ENCODE measurements at regions not wholly inside any gene's neighbourhood (a gene's known extent, or its start where the extent isn't known, plus 50 kb on each side); places are given as distances from the start of the nearest gene placed in this dataset.

DNA sequence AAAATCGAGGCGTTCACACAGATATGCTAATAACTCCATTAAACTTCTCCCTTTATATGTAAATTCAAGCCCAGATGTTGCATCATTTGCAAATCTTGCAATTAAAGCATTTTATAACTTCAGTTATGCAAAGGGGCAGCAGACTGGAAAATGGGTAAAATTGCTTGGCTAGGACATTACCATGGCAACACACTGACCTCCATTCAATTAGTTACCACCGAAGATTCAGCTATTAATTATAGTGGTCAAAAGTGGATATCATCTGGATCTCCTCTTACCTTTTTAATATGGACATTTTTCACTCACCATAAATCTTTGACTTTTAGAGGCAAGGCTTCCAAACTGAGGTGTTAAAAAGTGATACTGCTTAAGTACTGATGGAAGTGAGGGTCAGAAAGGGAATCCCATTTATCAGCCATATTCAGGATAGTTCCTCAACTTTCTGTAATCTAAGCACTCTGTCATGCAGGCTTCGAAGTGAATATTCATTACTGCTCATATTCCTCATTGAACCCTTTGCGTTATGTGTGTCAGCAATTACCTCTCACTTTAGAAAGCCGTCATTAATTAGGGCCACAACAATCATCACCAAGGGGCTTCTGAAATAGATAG, 386.2 kb upstream of the ROBO2 start:
- ChIA-PET POLR2A (no interaction called here), CTCF (no interaction called here)
- H3K9me3 ChIP-seq (ENCODE audit: control insufficient read depth, insufficient read depth, low read depth, low read length) = no peaks in the 10 kb centered on the region
- H3K27ac ChIP-seq (ENCODE audit: extremely low read depth, low read depth, low read length) = no peak overlapping the region
- no peak for TF ChIP-seq ZBTB7A (tag by site-specific recombination; IDR thresholded peaks at IDR 0.05; ENCODE audit: low read depth)
- no peaks in the 10 kb centered on the region for H3K4me1 ChIP-seq (ENCODE audit: control insufficient read depth, insufficient read depth, low read length)
- H3K4me3 ChIP-seq (ENCODE audit: low read depth, low read length) = no peak overlapping the region
- H3K36me3 ChIP-seq (ENCODE audit: control insufficient read depth in 2 of 2, insufficient read depth in 1 of 2, low read length in 2 of 2) = no peaks in the 10 kb centered on the region

DNA sequence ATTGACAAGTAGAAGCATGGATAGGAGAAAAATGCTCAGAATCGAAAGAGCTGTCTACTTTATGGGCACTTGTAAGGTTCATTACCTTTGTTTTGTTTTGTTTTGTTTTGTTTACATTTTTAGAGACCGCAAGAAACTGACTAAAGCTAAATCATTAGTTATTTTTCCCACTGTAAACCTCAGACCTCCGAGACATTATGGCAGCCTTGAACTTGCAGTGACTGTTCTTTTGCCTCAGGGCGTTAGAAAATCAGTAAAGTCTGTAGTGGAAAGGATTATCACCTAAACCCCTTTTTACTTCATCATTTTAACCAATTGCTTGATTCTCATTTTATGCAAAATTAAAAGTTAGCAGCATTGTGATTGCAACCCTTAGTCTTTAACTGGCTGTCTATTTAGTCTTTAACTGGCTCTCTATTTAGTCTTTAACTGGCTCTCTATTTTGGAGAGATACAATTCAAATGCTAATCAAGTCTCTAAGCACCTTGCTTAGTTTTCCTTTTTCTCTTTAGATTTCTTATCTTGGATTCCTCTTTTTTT, 383.3 kb upstream of the ROBO2 start:
- H3K27ac ChIP-seq (ENCODE audit: extremely low read depth, low read depth, low read length) = no peak overlapping the region
- no peaks in the 10 kb centered on the region for H3K9me3 ChIP-seq (ENCODE audit: control insufficient read depth, insufficient read depth, low read depth, low read length)
- no peaks in the 10 kb centered on the region for H3K4me1 ChIP-seq (ENCODE audit: control insufficient read depth, insufficient read depth, low read length)
- POLR2A ChIA-PET = no interaction called here
- TF ChIP-seq EGR2 (tag by site-specific recombination; IDR thresholded peaks at IDR 0.05; ENCODE audit: low read depth) (no peak), ZNF777 (tag by site-specific recombination; IDR thresholded peaks at IDR 0.05; ENCODE audit: borderline replicate concordance) (no peak), SETDB1 (IDR thresholded peaks at IDR 0.05; ENCODE audit: insufficient read length, low read length) (no peak), KLF8 (tag by site-specific recombination; IDR thresholded peaks at IDR 0.05) (no peak), ZBTB8A (tag by site-specific recombination; IDR thresholded peaks at IDR 0.05) (no peak), MYNN (tag by site-specific recombination; IDR thresholded peaks at IDR 0.05; ENCODE audit: borderline replicate concordance) (no peak)
- TF ChIP-seq, protein P1, sequence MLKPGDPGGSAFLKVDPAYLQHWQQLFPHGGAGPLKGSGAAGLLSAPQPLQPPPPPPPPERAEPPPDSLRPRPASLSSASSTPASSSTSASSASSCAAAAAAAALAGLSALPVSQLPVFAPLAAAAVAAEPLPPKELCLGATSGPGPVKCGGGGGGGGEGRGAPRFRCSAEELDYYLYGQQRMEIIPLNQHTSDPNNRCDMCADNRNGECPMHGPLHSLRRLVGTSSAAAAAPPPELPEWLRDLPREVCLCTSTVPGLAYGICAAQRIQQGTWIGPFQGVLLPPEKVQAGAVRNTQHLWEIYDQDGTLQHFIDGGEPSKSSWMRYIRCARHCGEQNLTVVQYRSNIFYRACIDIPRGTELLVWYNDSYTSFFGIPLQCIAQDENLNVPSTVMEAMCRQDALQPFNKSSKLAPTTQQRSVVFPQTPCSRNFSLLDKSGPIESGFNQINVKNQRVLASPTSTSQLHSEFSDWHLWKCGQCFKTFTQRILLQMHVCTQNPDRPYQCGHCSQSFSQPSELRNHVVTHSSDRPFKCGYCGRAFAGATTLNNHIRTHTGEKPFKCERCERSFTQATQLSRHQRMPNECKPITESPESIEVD (tag by site-specific recombination; IDR thresholded peaks at IDR 0.05) = peak; percentile 46; the same call in 1 of the 2 replicates
- CTCF ChIA-PET = no interaction called here
- H3K36me3 ChIP-seq (ENCODE audit: control insufficient read depth in 2 of 2, insufficient read depth in 1 of 2, low read length in 2 of 2) = no peaks in the 10 kb centered on the region
- H3K4me3 ChIP-seq (ENCODE audit: low read depth, low read length) = no peak overlapping the region

- H3K9me3 ChIP-seq (ENCODE audit: control insufficient read depth, insufficient read depth, low read depth, low read length) = no peaks in the 10 kb centered on the region
- POLR2A ChIA-PET = no interaction called here
- no peak overlapping the region for H3K27ac ChIP-seq (ENCODE audit: extremely low read depth, low read depth, low read length)
- no peaks in the 10 kb centered on the region for H3K4me1 ChIP-seq (ENCODE audit: control insufficient read depth, insufficient read depth, low read length)
- no peaks in the 10 kb centered on the region for H3K36me3 ChIP-seq (ENCODE audit: control insufficient read depth in 2 of 2, insufficient read depth in 1 of 2, low read length in 2 of 2)
- no peak overlapping the region for H3K4me3 ChIP-seq (ENCODE audit: low read depth, low read length)
- CTCF ChIA-PET = no interaction called here
- TF ChIP-seq, protein P2, sequence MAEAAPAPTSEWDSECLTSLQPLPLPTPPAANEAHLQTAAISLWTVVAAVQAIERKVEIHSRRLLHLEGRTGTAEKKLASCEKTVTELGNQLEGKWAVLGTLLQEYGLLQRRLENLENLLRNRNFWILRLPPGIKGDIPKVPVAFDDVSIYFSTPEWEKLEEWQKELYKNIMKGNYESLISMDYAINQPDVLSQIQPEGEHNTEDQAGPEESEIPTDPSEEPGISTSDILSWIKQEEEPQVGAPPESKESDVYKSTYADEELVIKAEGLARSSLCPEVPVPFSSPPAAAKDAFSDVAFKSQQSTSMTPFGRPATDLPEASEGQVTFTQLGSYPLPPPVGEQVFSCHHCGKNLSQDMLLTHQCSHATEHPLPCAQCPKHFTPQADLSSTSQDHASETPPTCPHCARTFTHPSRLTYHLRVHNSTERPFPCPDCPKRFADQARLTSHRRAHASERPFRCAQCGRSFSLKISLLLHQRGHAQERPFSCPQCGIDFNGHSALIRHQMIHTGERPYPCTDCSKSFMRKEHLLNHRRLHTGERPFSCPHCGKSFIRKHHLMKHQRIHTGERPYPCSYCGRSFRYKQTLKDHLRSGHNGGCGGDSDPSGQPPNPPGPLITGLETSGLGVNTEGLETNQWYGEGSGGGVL (tag by site-specific recombination; IDR thresholded peaks at IDR 0.05) = no peak
- TF ChIP-seq, protein P3, sequence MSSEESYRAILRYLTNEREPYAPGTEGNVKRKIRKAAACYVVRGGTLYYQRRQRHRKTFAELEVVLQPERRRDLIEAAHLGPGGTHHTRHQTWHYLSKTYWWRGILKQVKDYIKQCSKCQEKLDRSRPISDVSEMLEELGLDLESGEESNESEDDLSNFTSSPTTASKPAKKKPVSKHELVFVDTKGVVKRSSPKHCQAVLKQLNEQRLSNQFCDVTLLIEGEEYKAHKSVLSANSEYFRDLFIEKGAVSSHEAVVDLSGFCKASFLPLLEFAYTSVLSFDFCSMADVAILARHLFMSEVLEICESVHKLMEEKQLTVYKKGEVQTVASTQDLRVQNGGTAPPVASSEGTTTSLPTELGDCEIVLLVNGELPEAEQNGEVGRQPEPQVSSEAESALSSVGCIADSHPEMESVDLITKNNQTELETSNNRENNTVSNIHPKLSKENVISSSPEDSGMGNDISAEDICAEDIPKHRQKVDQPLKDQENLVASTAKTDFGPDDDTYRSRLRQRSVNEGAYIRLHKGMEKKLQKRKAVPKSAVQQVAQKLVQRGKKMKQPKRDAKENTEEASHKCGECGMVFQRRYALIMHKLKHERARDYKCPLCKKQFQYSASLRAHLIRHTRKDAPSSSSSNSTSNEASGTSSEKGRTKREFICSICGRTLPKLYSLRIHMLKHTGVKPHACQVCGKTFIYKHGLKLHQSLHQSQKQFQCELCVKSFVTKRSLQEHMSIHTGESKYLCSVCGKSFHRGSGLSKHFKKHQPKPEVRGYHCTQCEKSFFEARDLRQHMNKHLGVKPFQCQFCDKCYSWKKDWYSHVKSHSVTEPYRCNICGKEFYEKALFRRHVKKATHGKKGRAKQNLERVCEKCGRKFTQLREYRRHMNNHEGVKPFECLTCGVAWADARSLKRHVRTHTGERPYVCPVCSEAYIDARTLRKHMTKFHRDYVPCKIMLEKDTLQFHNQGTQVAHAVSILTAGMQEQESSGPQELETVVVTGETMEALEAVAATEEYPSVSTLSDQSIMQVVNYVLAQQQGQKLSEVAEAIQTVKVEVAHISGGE (tag by site-specific recombination; conservative IDR thresholded peaks at IDR 0.05; ENCODE audit: low read depth) = peak; percentile 57
- TF ChIP-seq ZNF223 (tag by site-specific recombination; IDR thresholded peaks at IDR 0.05) = no peak
- no peak for TF ChIP-seq ZNF549 (tag by site-specific recombination; IDR thresholded peaks at IDR 0.05)
- TF ChIP-seq ZNF623 (tag by site-specific recombination; IDR thresholded peaks at IDR 0.05) = peak; percentile 34; the same call in 1 of the 2 replicates
- peak; percentile 56 for TF ChIP-seq ZNF555 (tag by site-specific recombination; conservative IDR thresholded peaks at IDR 0.05)
- TF ChIP-seq, protein P4, sequence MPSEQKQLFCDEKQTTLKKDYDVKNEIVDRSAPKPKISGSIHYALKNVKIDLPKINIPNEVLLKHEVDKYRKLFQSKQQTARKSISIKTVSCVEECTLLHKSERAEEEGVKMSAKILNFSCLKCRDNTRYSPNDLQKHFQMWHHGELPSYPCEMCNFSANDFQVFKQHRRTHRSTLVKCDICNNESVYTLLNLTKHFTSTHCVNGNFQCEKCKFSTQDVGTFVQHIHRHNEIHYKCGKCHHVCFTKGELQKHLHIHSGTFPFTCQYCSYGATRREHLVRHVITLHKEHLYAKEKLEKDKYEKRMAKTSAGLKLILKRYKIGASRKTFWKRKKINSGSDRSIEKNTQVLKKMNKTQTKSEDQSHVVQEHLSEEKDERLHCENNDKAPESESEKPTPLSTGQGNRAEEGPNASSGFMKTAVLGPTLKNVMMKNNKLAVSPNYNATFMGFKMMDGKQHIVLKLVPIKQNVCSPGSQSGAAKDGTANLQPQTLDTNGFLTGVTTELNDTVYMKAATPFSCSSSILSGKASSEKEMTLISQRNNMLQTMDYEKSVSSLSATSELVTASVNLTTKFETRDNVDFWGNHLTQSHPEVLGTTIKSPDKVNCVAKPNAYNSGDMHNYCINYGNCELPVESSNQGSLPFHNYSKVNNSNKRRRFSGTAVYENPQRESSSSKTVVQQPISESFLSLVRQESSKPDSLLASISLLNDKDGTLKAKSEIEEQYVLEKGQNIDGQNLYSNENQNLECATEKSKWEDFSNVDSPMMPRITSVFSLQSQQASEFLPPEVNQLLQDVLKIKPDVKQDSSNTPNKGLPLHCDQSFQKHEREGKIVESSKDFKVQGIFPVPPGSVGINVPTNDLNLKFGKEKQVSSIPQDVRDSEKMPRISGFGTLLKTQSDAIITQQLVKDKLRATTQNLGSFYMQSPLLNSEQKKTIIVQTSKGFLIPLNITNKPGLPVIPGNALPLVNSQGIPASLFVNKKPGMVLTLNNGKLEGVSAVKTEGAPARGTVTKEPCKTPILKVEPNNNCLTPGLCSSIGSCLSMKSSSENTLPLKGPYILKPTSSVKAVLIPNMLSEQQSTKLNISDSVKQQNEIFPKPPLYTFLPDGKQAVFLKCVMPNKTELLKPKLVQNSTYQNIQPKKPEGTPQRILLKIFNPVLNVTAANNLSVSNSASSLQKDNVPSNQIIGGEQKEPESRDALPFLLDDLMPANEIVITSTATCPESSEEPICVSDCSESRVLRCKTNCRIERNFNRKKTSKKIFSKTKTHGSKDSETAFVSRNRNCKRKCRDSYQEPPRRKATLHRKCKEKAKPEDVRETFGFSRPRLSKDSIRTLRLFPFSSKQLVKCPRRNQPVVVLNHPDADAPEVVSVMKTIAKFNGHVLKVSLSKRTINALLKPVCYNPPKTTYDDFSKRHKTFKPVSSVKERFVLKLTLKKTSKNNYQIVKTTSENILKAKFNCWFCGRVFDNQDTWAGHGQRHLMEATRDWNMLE (tag by site-specific recombination; conservative IDR thresholded peaks at IDR 0.05; ENCODE audit: low read depth) = peak; percentile 71; the same call in 1 of the 2 replicates
- no peak for TF ChIP-seq ZNF560 (tag by site-specific recombination; IDR thresholded peaks at IDR 0.05; ENCODE audit: borderline replicate concordance)
- TF ChIP-seq ZNF335 (tag by site-specific recombination; conservative IDR thresholded peaks at IDR 0.05) = no peak
- no peak for TF ChIP-seq KLF1 (tag by site-specific recombination; IDR thresholded peaks at IDR 0.05)
- 0 out of 2 replicates have a peak, but pooled peaks have one; percentile 14 for TF ChIP-seq ZNF654 (tag by site-specific recombination; IDR thresholded peaks at IDR 0.05; ENCODE audit: low read depth)
These were observed 382.0 kb upstream of the ROBO2 start for GRCh38 chr3:76657909-76658308.
